Neural cell (in vitro differentiated cells): ENCODE measurements at regions not wholly inside any gene's neighbourhood (a gene's known extent, or its start where the extent isn't known, plus 50 kb on each side); places are given as distances from the start of the nearest gene placed in this dataset.

Experiments
- EZH2 ChIP-seq: fragments of 200-600, 300-800 bp; shearing (Covaris generic), sonication (generic); IDR thresholded peaks from 2 replicates; pipeline ENCODE4 v1.6.1; 2014; ENCODE audit warnings: antibody characterized with exemption, low read length, borderline replicate concordance, mild to moderate bottlenecking; ENCODE audit not compliant: insufficient read depth, poor library complexity, severe bottlenecking
- TAF1 ChIP-seq: IDR thresholded peaks from 2 replicates; pipeline ENCODE4 v1.6.1; 2012; ENCODE audit warnings: low read depth

DNA sequence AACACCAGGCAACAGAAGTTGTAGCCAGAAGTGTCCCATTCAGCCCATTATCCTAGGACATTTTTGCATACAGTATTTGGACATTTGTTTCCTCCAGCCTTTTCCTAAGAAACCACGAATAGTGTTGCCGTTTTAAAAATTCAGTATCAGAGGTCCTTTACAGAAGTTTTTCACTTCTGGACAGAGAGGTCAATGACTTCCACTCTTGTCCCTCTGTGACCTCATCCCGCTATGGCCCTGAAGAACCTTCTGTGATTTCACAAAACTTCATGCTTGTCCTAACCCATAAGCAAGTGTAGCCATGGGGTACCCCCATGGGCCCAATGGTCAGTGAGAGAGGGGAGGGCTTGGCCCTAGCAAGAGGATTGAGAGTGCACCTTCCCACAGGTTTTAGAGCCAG, 364.8 kb downstream of the TNS3 start:
- TF ChIP-seq EZH2 = no peak
- no peak for TF ChIP-seq TAF1
